ENCODE measurements at regions not wholly inside any gene's neighbourhood (a gene's known extent, or its start where the extent isn't known, plus 50 kb on each side); places are given as distances from the start of the nearest gene placed in this dataset.

- Mint-ChIP-seq H3K27ac (peak overlapping the region; percentile 1), H3K9me3 (ENCODE audit: low read depth) (no peaks in the 10 kb centered on the region), H3K4me3 (ENCODE audit: low read depth) (no peak overlapping the region), H3K36me3 (ENCODE audit: insufficient read depth) (no peaks in the 10 kb centered on the region), H3K4me1 (ENCODE audit: low read depth) (no peaks in the 10 kb centered on the region), H3K27me3 (no peaks in the 10 kb centered on the region)
- no peak for TF ChIP-seq CTCF (IDR thresholded peaks at IDR 0.05; ENCODE audit: unreplicated experiment)
- DNase-seq (ENCODE audit: low spot score, unreplicated experiment): peak; percentile 9
These were observed 1196.8 kb upstream of the PHF14 start for GRCh38 chr7:9776900-9777299.

- H3K9me3 Mint-ChIP-seq (ENCODE audit: low read depth): no peaks in the 10 kb centered on the region
- no peak for DNase-seq (ENCODE audit: low spot score, unreplicated experiment)
- H3K4me1 Mint-ChIP-seq (ENCODE audit: low read depth): no peaks in the 10 kb centered on the region
- H3K27ac Mint-ChIP-seq: no peak overlapping the region
- no peaks in the 10 kb centered on the region for H3K36me3 Mint-ChIP-seq (ENCODE audit: insufficient read depth)
- TF ChIP-seq CTCF (IDR thresholded peaks at IDR 0.05; ENCODE audit: unreplicated experiment): no peak
- no peaks in the 10 kb centered on the region for H3K27me3 Mint-ChIP-seq
- H3K4me3 Mint-ChIP-seq (ENCODE audit: low read depth): no peak overlapping the region
These were observed 1195.3 kb upstream of the PHF14 start for GRCh38 chr7:9778367-9778766.

- TF ChIP-seq CTCF (IDR thresholded peaks at IDR 0.05; ENCODE audit: unreplicated experiment): no peak
- no peak for DNase-seq (ENCODE audit: low spot score, unreplicated experiment)
- no peak overlapping the region for H3K27ac Mint-ChIP-seq
- no peaks in the 10 kb centered on the region for H3K27me3 Mint-ChIP-seq
- no peaks in the 10 kb centered on the region for H3K4me1 Mint-ChIP-seq (ENCODE audit: low read depth)
- no peaks in the 10 kb centered on the region for H3K9me3 Mint-ChIP-seq (ENCODE audit: low read depth)
- H3K4me3 Mint-ChIP-seq (ENCODE audit: low read depth): no peak overlapping the region
- H3K36me3 Mint-ChIP-seq (ENCODE audit: insufficient read depth): no peaks in the 10 kb centered on the region
These were observed 1192.0 kb upstream of the PHF14 start for GRCh38 chr7:9781710-9782109.

- TF ChIP-seq CTCF (IDR thresholded peaks at IDR 0.05; ENCODE audit: unreplicated experiment): no peak
- Mint-ChIP-seq H3K27me3 (no peaks in the 10 kb centered on the region), H3K4me1 (ENCODE audit: low read depth) (no peaks in the 10 kb centered on the region), H3K4me3 (ENCODE audit: low read depth) (no peak overlapping the region), H3K36me3 (ENCODE audit: insufficient read depth) (no peaks in the 10 kb centered on the region), H3K9me3 (ENCODE audit: low read depth) (no peaks in the 10 kb centered on the region), H3K27ac (no peak overlapping the region)
- DNase-seq (ENCODE audit: low spot score, unreplicated experiment): no peak
These were observed 1191.4 kb upstream of the PHF14 start for GRCh38 chr7:9782275-9782674.

- no peak for DNase-seq (ENCODE audit: low spot score, unreplicated experiment)
- no peaks in the 10 kb centered on the region for H3K4me1 Mint-ChIP-seq (ENCODE audit: low read depth)
- no peak overlapping the region for H3K4me3 Mint-ChIP-seq (ENCODE audit: low read depth)
- no peak for TF ChIP-seq CTCF (IDR thresholded peaks at IDR 0.05; ENCODE audit: unreplicated experiment)
- no peaks in the 10 kb centered on the region for H3K9me3 Mint-ChIP-seq (ENCODE audit: low read depth)
- no peaks in the 10 kb centered on the region for H3K27me3 Mint-ChIP-seq
- H3K27ac Mint-ChIP-seq: no peak overlapping the region
- H3K36me3 Mint-ChIP-seq (ENCODE audit: insufficient read depth): no peaks in the 10 kb centered on the region
These were observed 1188.5 kb upstream of the PHF14 start for GRCh38 chr7:9785211-9785610.
